Fibroblast of pulmonary artery (primary cell): ENCODE measurements at regions not wholly inside any gene's neighbourhood (a gene's known extent, or its start where the extent isn't known, plus 50 kb on each side); places are given as distances from the start of the nearest gene placed in this dataset.
A peak's percentile ranks its signal among the peaks of the same experiment; 100 is the strongest.
"Not testable (repeated sequence)": the region's sequence is repeated elsewhere in the genome, so short reads cannot be mapped to it uniquely, and the experiment has no call there.

Experiments
- DNase-seq: peaks from one replicate; pipeline ENCODE4 v3.0.0-alpha.2; 2010; ENCODE audit warnings: low read depth
- H3K4me3 ChIP-seq: replicated peaks from 2 replicates; pipeline ENCODE4 v1.5.1; 2011; ENCODE audit warnings: low read depth, mild to moderate bottlenecking, control low read depth, low read length, moderate library complexity
- TF ChIP-seq, protein P1 (sequence below): IDR thresholded peaks from 2 replicates; pipeline ENCODE4 v1.5.1; 2011; ENCODE audit warnings: mild to moderate bottlenecking, control low read depth, low read length, inconsistent platforms; ENCODE audit errors: missing control alignments

DNA sequence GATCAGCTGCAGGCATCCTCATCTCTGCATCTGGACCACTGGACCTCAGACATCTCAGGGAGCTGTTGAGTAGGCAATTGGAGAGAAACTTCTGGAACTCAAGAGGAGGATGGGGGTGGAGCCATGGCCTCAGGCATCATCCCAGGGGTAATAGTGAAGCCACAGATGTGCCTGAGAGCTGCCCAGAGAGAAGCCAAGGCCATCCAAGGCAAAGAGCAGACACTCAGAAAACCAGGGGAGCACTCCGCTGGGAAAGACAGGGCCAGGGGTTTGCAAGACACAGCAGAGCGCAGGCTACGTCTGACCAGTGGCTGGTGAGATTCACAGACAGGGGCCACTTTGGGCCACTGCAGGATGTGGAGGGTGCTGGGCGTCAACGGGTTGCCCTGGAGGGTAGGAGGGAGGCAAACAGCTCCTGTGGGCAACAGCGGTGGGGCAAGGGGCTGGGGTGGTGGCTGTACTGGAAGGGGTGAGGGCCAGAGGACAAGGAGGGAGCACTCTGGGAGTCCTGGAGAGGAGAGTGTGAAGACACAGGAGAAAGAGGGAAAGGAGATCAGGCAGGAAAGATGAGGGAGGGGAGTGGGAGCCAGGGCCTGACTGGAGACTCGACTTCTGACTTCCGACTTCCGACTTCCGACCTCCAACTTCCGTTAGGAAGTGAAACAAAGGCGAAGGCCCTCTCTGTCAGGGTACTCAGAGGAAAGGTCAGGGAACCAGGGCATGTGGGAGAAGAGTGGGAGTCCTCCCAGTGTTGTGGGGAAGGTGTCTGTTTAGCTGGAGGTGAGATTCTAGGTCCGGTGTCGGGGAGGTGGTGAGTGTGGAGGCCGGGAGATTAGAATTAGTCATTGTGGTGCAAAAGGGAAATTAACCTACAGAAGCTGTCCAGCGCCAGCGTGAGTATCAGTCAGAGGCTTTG lies 69.7 kb upstream of the ANTXRL start:
- TF ChIP-seq, protein P1, sequence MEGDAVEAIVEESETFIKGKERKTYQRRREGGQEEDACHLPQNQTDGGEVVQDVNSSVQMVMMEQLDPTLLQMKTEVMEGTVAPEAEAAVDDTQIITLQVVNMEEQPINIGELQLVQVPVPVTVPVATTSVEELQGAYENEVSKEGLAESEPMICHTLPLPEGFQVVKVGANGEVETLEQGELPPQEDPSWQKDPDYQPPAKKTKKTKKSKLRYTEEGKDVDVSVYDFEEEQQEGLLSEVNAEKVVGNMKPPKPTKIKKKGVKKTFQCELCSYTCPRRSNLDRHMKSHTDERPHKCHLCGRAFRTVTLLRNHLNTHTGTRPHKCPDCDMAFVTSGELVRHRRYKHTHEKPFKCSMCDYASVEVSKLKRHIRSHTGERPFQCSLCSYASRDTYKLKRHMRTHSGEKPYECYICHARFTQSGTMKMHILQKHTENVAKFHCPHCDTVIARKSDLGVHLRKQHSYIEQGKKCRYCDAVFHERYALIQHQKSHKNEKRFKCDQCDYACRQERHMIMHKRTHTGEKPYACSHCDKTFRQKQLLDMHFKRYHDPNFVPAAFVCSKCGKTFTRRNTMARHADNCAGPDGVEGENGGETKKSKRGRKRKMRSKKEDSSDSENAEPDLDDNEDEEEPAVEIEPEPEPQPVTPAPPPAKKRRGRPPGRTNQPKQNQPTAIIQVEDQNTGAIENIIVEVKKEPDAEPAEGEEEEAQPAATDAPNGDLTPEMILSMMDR = no peak
- H3K4me3 ChIP-seq = no peak overlapping the region
- DNase-seq = peak; percentile 5

DNA sequence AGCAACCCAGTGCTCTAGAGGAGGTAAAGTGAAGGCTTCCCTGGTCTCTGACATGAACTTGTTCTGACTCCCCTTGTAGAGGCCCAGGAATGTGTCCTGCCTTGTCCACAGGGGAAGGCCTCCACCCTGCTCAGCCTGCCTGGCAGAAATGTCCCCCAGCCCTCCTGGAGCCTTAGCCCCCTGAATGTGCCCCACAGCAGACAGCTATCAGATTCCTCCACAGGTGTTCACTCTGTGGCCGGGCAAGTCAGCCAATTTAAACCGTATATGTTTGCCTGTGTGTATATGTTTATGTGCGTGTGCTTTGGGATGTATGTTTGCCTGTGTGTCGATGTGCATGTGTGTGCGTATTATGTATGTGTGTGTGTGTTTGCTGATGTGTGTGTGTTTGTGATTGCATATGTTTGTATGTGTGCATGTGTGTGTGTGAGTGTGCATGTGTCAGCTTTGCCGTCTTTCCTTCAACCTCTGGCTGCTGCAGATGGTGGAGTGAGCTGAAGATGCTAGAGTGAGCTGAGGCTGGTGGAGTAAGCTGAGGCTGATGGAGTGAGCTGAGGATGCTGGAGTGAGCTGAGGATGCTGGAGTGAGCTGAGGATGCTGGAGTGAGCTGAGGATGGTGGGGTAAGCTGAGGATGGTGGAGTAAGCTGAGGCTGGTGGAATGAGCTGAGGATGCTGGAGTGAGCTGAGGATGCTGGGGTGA lies 68.9 kb upstream of the ANTXRL start:
- DNase-seq = no peak
- H3K4me3 ChIP-seq = no peak overlapping the region
- TF ChIP-seq, protein P1 = no peak

DNA sequence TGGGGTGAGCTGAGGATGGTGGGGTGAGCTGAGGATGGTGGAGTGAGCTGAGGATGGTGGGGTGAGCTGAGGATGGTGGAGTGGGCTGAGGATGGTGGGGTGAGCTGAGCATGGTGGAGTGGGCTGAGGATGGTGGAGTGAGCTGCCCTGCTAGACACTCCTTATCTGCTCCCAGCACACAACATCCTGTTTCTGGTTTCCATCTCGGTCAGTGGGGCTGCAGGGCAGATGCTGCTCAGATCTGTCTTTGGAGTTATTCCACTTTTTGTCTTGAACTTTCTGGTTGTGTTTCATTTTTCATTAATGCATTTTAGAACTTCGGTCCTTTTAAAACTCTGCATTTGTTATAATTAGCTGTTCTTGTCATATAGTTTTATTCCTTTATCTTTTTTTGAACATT lies 67.9 kb upstream of the ANTXRL start:
- DNase-seq = no peak
- TF ChIP-seq, protein P1 = no peak
- no peak overlapping the region for H3K4me3 ChIP-seq

DNA sequence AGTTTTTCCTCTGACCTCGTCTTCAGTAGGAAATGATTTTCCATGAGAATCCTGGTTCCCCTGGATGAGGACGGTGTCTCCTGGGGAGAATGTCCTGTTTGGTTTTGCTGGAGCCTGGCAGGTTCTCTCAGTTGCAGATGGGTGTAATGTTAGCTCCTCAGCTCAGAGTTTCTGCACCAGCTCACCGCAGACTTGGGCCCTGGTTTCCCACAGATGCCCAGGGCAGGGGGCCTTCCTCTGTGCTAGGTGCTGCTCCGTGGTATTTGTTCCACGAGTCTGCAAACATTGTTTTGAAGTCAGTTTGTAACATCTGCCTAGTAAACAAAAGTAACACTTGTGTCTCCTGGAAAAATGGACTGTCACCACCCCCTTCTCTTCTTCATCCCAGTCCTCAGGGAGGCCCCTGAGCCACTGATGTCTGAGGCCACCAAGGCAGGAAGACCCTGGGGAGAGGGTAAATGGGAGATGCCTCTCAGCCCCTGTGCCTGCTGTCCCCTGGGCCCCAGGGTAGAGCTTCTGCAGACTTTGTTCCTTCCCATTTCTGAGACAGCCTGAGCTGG lies 67.3 kb upstream of the ANTXRL start:
- H3K4me3 ChIP-seq, DNase-seq: not testable (repeated sequence)

DNA sequence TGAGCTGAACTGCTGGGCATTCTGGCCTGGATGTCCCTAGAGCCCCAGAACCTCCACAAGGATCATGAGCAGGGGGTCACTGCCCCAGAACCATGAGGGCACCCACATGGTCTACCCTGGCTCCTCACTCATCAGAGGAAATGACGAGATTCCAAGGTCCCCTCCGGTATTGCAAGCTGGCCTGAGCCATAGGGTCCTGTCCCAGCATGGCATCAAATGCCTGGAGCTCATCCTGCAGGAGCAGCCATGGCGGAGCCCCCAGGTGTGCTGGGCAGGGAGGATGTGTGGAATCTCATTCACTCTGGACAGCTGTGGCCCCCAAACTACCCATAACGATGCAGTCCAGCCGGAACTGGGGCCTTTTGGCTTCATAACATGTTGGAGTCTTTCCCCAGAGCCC lies 66.6 kb upstream of the ANTXRL start:
- H3K4me3 ChIP-seq = no peak overlapping the region
- DNase-seq = no peak
- TF ChIP-seq, protein P1 = no peak

DNA sequence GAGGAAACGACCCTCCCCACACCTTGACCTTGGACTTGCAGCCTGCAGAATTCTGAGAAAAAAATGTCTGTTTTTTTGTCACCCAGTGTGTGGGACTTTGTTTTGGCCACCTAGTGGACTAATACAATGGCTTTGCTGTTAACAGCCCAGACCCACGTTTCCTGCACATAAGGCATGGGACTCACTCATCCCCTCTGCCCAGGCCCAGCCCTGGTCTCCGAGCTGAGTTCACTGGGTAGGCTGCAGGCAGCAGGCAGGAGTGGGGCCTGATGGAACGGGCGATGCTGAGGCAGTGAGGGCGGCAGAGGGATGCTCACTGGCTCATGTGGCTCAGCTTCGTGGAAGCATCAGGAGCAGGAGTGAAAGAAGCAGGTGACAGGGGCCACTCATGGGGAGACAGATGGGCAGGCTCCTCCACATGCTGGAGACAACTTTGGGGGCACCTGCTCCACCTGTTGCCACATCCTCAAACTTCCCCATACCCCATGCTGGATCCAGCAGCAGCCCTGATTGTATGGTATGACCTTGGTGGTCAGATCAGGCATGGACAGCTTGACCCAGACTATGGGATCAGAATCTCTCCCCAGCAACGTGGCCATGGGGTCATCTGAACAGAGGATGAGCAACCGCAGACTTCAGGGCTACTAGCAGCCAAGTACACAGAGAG lies 65.8 kb upstream of the ANTXRL start:
- no peak overlapping the region for H3K4me3 ChIP-seq
- no peak for DNase-seq
- TF ChIP-seq, protein P1 = no peak

DNA sequence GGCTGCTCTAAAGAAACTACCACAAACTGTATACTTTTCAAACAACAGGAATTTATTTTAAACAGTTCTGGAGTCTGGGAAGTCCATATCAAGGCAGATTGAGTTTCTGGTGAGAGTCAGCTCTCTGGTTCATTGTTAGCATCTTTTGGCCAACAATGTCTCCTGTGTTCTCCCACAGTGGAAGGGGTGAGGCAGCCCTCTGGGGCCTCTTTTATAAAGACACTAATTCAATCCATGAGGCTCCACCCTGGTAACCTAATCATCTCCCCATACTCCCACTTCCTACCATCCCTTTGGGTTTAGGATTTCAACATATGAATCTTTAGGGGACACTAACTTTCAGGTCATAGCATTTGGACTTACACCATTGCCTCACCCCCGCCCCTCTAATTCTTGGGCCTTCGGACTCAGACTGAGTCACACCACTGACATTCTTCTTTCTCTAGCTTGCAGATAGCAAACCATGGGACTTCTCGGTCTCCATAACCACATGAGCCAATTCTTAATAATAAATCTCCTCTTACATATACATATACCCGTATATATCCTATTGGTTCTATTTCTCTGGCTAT lies 64.3 kb upstream of the ANTXRL start:
- DNase-seq = peak; percentile 10
- H3K4me3 ChIP-seq = no peak overlapping the region
- TF ChIP-seq, protein P1 = no peak
